ENCODE measurements at regions not wholly inside any gene's neighbourhood (a gene's known extent, or its start where the extent isn't known, plus 50 kb on each side); places are given as distances from the start of the nearest gene placed in this dataset.

DNA sequence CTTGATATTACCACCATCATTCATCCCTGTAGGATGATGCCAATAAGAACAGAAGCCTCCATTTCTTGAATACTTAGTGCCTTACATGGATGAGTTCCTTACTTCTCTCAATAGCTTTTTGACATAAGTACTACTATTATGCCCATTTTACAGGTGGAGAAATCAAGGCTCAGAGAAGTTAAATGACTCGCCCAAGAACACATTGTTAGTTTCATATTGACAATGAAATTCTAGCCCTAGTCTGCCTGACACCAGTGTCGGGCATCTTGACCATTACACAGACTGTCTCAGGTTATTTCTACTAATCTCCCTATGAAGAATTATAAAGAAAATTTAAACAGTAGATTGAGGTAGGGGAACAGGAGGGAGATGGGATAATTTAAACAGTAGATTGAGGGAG, 52.5 kb upstream of the ARL8B start:
- no peak for DNase-seq
- Histone ChIP-seq H3K4me2 (ENCODE audit: insufficient read depth, low read length) (no peak overlapping the region), H3K27ac (ENCODE audit: low read length) (no peak overlapping the region), H4K20me1 (ENCODE audit: insufficient read depth, low read length) (no peaks in the 10 kb centered on the region), H3K4me3 (ENCODE audit: low read depth in 1 of 2, low read length in 2 of 2) (no peak overlapping the region), H2AFZ (ENCODE audit: low read depth, low read length) (no peak overlapping the region), H3K79me2 (ENCODE audit: insufficient read depth, low read length) (no peaks in the 10 kb centered on the region), H3K9ac (ENCODE audit: low read depth, low read length) (no peak overlapping the region), H3K36me3 (ENCODE audit: insufficient read depth, low read length) (no peaks in the 10 kb centered on the region), H3K27me3 (ENCODE audit: insufficient read depth, low read length, poor library complexity) (no peaks in the 10 kb centered on the region), H3K9me3 (ENCODE audit: insufficient read depth, low read length, severe bottlenecking) (no peaks in the 10 kb centered on the region), H3K4me1 (ENCODE audit: insufficient read depth, low read length) (no peaks in the 10 kb centered on the region)
- no peak for TF ChIP-seq EZH2 (IDR thresholded peaks at IDR 0.05; ENCODE audit: borderline replicate concordance, low read depth, low read length, severe bottlenecking)
- TF ChIP-seq, protein P1, sequence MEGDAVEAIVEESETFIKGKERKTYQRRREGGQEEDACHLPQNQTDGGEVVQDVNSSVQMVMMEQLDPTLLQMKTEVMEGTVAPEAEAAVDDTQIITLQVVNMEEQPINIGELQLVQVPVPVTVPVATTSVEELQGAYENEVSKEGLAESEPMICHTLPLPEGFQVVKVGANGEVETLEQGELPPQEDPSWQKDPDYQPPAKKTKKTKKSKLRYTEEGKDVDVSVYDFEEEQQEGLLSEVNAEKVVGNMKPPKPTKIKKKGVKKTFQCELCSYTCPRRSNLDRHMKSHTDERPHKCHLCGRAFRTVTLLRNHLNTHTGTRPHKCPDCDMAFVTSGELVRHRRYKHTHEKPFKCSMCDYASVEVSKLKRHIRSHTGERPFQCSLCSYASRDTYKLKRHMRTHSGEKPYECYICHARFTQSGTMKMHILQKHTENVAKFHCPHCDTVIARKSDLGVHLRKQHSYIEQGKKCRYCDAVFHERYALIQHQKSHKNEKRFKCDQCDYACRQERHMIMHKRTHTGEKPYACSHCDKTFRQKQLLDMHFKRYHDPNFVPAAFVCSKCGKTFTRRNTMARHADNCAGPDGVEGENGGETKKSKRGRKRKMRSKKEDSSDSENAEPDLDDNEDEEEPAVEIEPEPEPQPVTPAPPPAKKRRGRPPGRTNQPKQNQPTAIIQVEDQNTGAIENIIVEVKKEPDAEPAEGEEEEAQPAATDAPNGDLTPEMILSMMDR (IDR thresholded peaks at IDR 0.05; ENCODE audit: borderline replicate concordance, extremely low read depth, low read length, poor library complexity, severe bottlenecking), result no peak
- ATAC-seq (ENCODE audit: insufficient read depth, low read depth), result no peak

DNA sequence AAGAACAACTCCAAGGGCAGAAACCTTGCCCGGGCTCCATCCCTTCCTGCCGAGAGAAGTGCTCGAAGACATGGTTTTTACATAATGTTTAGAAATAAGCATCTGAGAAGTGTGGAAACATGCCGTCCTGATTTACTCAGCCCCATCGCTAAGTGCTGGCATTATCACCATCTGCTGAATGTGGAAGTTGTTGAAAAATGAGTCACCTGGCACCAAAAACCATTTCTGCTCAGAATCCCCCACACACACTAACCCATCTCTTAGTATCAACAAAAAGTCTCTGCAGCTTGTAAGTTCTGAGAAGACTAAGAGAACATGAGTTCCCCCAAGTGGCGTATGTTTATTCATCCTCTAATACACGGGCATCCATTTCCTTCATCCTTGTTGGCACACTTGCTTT, 51.0 kb upstream of the ARL8B start:
- Histone ChIP-seq H3K27me3 (ENCODE audit: insufficient read depth, low read length, poor library complexity) (no peaks in the 10 kb centered on the region), H3K79me2 (ENCODE audit: insufficient read depth, low read length) (no peaks in the 10 kb centered on the region), H3K9me3 (ENCODE audit: insufficient read depth, low read length, severe bottlenecking) (no peaks in the 10 kb centered on the region), H4K20me1 (ENCODE audit: insufficient read depth, low read length) (no peaks in the 10 kb centered on the region), H3K27ac (ENCODE audit: low read length) (no peak overlapping the region), H3K4me3 (ENCODE audit: low read depth in 1 of 2, low read length in 2 of 2) (no peak overlapping the region), H3K4me1 (ENCODE audit: insufficient read depth, low read length) (no peaks in the 10 kb centered on the region), H2AFZ (ENCODE audit: low read depth, low read length) (no peak overlapping the region), H3K36me3 (ENCODE audit: insufficient read depth, low read length) (no peaks in the 10 kb centered on the region), H3K4me2 (ENCODE audit: insufficient read depth, low read length) (no peak overlapping the region), H3K9ac (ENCODE audit: low read depth, low read length) (no peak overlapping the region)
- TF ChIP-seq EZH2 (IDR thresholded peaks at IDR 0.05; ENCODE audit: borderline replicate concordance, low read depth, low read length, severe bottlenecking), result no peak
- TF ChIP-seq, protein P1 (IDR thresholded peaks at IDR 0.05; ENCODE audit: borderline replicate concordance, extremely low read depth, low read length, poor library complexity, severe bottlenecking), result no peak
- DNase-seq, result no peak
- no peak for ATAC-seq (ENCODE audit: insufficient read depth, low read depth)

DNA sequence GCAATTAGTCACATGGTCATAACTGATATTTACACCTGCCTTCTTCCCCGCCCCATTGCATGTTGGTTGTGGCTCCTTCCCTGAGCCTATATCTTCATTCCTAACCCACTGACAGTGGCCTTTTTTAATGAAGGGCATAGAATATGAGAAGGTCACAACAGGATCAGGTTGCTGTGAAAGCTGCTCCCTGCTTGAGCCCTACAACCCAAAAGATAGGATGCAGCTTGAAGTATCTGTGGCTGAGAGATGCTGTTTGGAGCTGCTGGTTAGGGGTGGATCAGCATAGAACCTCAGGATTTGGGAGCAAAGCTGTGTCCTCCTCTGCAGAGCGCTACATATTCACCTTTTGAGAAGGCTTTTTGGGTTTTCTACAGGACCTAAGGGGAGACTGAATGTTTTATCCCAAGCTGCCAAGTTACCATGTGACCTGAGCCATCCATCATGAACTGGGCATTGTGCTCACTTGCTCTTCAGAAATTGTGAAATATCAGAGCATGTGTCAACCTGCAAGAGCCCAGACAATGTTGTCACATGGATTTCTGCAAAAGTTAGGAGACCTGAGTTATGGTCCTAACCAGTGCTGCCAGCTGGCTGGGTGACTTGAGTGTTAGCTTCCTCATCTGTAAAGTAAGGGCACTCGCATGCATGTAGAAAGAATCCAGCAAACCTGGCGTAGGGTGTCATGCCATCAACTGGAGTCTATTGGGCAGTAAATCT, 49.8 kb upstream of the ARL8B start:
- DNase-seq (no peak), ATAC-seq (ENCODE audit: insufficient read depth, low read depth) (no peak)
- H3K9ac ChIP-seq (ENCODE audit: low read depth, low read length), result no peak overlapping the region
- no peaks in the 10 kb centered on the region for H4K20me1 ChIP-seq (ENCODE audit: insufficient read depth, low read length)
- H3K9me3 ChIP-seq (ENCODE audit: insufficient read depth, low read length, severe bottlenecking), result no peaks in the 10 kb centered on the region
- H3K4me3 ChIP-seq (ENCODE audit: low read depth in 1 of 2, low read length in 2 of 2), result no peak overlapping the region
- H3K27me3 ChIP-seq (ENCODE audit: insufficient read depth, low read length, poor library complexity), result no peaks in the 10 kb centered on the region
- H2AFZ ChIP-seq (ENCODE audit: low read depth, low read length), result no peak overlapping the region
- H3K27ac ChIP-seq (ENCODE audit: low read length), result no peak overlapping the region
- TF ChIP-seq EZH2 (IDR thresholded peaks at IDR 0.05; ENCODE audit: borderline replicate concordance, low read depth, low read length, severe bottlenecking), result no peak
- TF ChIP-seq, protein P1 (IDR thresholded peaks at IDR 0.05; ENCODE audit: borderline replicate concordance, extremely low read depth, low read length, poor library complexity, severe bottlenecking), result no peak
- H3K79me2 ChIP-seq (ENCODE audit: insufficient read depth, low read length), result no peaks in the 10 kb centered on the region
- H3K36me3 ChIP-seq (ENCODE audit: insufficient read depth, low read length), result no peaks in the 10 kb centered on the region
- H3K4me1 ChIP-seq (ENCODE audit: insufficient read depth, low read length), result no peaks in the 10 kb centered on the region
- no peak overlapping the region for H3K4me2 ChIP-seq (ENCODE audit: insufficient read depth, low read length)
